ENCODE measurements at regions not wholly inside any gene's neighbourhood (a gene's known extent, or its start where the extent isn't known, plus 50 kb on each side); places are given as distances from the start of the nearest gene placed in this dataset.

DNA sequence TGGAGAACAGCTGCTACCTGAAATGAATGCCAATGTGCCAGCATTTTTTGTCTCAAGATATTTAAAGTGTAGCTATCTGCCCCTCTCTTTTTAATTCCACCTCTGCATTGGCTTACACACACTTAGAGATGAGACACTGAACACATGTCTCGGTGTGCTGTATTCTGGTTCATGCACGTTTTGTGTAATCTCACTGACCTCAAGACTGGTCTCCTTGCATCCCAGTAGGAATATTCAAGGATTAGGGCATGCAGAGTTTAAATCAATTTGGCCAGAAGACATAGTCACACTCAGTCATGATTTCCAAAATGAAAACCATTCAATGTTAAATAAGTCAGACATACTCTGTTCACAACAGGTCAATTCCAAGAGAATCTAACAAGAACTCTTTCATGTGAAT lies 561.8 kb upstream of the TUSC1 start:
- H3K27ac ChIP-seq (ENCODE audit: poor library complexity, severe bottlenecking): no peak overlapping the region
- no peaks in the 10 kb centered on the region for H3K27me3 ChIP-seq (ENCODE audit: insufficient read depth, poor library complexity, severe bottlenecking)
- H3K9me3 ChIP-seq (ENCODE audit: severe bottlenecking): no peaks in the 10 kb centered on the region
- no peak for DNase-seq (ENCODE audit: low spot score)
- no peak overlapping the region for H3K4me3 ChIP-seq (ENCODE audit: severe bottlenecking)
- peaks cover 11% of the 10 kb centered on the region for H3K4me1 ChIP-seq (ENCODE audit: insufficient read depth, poor library complexity, severe bottlenecking)
- no peaks in the 10 kb centered on the region for H3K36me3 ChIP-seq (ENCODE audit: low read depth)
- TF ChIP-seq, protein P1, sequence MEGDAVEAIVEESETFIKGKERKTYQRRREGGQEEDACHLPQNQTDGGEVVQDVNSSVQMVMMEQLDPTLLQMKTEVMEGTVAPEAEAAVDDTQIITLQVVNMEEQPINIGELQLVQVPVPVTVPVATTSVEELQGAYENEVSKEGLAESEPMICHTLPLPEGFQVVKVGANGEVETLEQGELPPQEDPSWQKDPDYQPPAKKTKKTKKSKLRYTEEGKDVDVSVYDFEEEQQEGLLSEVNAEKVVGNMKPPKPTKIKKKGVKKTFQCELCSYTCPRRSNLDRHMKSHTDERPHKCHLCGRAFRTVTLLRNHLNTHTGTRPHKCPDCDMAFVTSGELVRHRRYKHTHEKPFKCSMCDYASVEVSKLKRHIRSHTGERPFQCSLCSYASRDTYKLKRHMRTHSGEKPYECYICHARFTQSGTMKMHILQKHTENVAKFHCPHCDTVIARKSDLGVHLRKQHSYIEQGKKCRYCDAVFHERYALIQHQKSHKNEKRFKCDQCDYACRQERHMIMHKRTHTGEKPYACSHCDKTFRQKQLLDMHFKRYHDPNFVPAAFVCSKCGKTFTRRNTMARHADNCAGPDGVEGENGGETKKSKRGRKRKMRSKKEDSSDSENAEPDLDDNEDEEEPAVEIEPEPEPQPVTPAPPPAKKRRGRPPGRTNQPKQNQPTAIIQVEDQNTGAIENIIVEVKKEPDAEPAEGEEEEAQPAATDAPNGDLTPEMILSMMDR (IDR thresholded peaks at IDR 0.05; ENCODE audit: poor library complexity, severe bottlenecking): no peak
- no peak for ATAC-seq (ENCODE audit: low read depth)

DNA sequence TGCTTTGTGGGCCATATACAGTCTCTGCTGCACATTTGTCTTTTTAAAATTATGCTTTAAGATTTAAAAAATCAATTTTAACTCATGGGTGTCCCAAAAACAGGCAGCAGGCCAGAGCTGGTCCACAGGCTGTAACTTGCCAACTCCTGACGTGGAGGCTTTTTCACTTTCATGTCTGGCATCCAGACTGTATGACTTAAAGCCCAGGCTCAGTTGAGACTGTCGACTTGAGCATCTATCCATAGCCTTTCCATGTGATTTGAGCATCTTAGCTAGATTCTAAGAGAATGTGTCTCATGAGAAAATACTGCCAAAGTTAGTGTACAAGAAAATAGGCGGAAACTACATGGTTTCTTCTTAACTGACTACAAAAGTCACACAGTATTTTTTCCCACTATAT lies 559.0 kb upstream of the TUSC1 start:
- TF ChIP-seq, protein P1 (IDR thresholded peaks at IDR 0.05; ENCODE audit: poor library complexity, severe bottlenecking): no peak
- Histone ChIP-seq H3K27me3 (ENCODE audit: insufficient read depth, poor library complexity, severe bottlenecking) (no peaks in the 10 kb centered on the region), H3K36me3 (ENCODE audit: low read depth) (no peaks in the 10 kb centered on the region), H3K4me3 (ENCODE audit: severe bottlenecking) (no peak overlapping the region), H3K4me1 (ENCODE audit: insufficient read depth, poor library complexity, severe bottlenecking) (no peaks in the 10 kb centered on the region), H3K9me3 (ENCODE audit: severe bottlenecking) (no peaks in the 10 kb centered on the region), H3K27ac (ENCODE audit: poor library complexity, severe bottlenecking) (no peak overlapping the region)
- ATAC-seq (ENCODE audit: low read depth): no peak
- DNase-seq (ENCODE audit: low spot score): no peak

DNA sequence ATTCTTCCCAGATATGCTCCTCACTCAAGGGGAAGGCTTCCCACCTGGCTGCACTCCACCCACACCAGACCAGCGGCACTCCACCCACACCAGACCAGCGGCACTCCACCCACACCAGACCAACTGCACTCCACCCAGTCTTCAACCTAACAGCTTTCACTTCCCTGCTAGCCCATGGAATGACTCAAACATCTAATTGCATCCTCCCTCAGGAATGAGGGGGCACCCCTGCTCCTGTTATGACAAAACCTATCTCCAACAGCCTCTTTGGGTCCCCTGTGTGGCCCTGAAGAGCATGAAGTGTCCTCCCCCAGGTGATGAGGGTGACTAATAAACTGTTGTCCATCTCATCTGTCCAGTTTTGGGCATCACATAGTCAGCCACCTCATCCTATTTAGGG lies 556.6 kb upstream of the TUSC1 start:
- Histone ChIP-seq H3K9me3 (ENCODE audit: severe bottlenecking) (no peaks in the 10 kb centered on the region), H3K4me3 (ENCODE audit: severe bottlenecking) (no peak overlapping the region), H3K36me3 (ENCODE audit: low read depth) (no peaks in the 10 kb centered on the region), H3K4me1 (ENCODE audit: insufficient read depth, poor library complexity, severe bottlenecking) (no peaks in the 10 kb centered on the region), H3K27ac (ENCODE audit: poor library complexity, severe bottlenecking) (no peak overlapping the region), H3K27me3 (ENCODE audit: insufficient read depth, poor library complexity, severe bottlenecking) (no peaks in the 10 kb centered on the region)
- DNase-seq (ENCODE audit: low spot score) (no peak), ATAC-seq (ENCODE audit: low read depth) (no peak)
- TF ChIP-seq, protein P1 (IDR thresholded peaks at IDR 0.05; ENCODE audit: poor library complexity, severe bottlenecking): no peak

DNA sequence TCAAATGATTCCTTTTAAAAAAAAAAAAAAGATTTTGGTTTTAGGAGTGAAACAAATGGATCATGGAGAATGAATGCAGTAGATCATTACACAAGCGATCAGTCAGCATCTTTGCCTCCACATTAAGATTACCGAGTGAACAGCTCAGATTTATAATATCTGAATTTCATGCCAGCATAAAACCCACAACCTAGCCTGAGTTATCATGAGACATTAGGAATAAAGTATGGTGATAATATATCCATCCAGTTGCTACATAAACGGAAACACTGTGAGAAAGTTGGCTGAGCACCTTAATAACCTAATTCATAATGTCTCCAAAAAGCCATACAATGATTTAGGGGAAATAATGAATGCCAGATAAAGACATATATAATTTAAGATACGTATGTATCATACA lies 553.1 kb upstream of the TUSC1 start:
- Histone ChIP-seq H3K27ac (ENCODE audit: poor library complexity, severe bottlenecking) (no peak overlapping the region), H3K9me3 (ENCODE audit: severe bottlenecking) (no peaks in the 10 kb centered on the region), H3K4me3 (ENCODE audit: severe bottlenecking) (no peak overlapping the region), H3K36me3 (ENCODE audit: low read depth) (no peaks in the 10 kb centered on the region), H3K4me1 (ENCODE audit: insufficient read depth, poor library complexity, severe bottlenecking) (no peaks in the 10 kb centered on the region), H3K27me3 (ENCODE audit: insufficient read depth, poor library complexity, severe bottlenecking) (no peaks in the 10 kb centered on the region)
- TF ChIP-seq, protein P1 (IDR thresholded peaks at IDR 0.05; ENCODE audit: poor library complexity, severe bottlenecking): no peak
- no peak for DNase-seq (ENCODE audit: low spot score)
- no peak for ATAC-seq (ENCODE audit: low read depth)

DNA sequence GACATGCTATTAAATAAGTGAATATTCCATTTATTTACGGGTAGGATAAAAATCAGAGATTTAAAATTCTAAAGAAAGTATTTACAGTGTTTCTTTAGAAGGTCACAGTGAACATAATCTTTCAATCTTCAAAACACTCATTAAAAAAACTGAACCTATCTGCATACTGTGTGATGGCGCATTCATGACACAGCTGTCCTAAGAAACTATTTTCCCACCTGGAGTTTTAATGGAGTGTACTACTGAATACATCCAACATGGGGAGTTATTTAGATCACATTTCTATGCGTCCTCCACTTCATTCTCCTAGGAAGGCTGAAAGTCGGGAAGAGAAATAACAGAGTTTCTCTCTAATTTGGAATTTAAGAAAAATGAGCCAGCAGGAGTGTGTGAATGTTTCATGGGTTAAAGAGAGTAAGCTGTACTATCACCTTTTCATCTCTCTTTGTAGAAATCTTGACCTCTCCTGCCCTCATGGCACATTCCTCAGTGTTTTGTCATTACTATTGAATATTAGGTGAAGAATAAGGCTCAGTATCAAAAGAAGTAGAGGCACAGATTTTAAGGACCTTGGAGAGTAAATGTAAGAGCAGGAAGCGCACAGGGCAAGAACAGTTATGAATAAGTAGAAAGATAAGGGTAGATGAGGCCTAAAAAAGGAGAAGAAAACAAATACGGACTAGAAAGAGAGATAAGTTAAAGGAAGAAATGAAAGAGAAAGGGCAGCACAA lies 551.2 kb upstream of the TUSC1 start:
- TF ChIP-seq, protein P1 (IDR thresholded peaks at IDR 0.05; ENCODE audit: poor library complexity, severe bottlenecking): no peak
- Histone ChIP-seq H3K4me1 (ENCODE audit: insufficient read depth, poor library complexity, severe bottlenecking) (no peaks in the 10 kb centered on the region), H3K9me3 (ENCODE audit: severe bottlenecking) (no peaks in the 10 kb centered on the region), H3K27ac (ENCODE audit: poor library complexity, severe bottlenecking) (no peak overlapping the region), H3K36me3 (ENCODE audit: low read depth) (no peaks in the 10 kb centered on the region), H3K4me3 (ENCODE audit: severe bottlenecking) (no peak overlapping the region), H3K27me3 (ENCODE audit: insufficient read depth, poor library complexity, severe bottlenecking) (no peaks in the 10 kb centered on the region)
- ATAC-seq (ENCODE audit: low read depth) (no peak), DNase-seq (ENCODE audit: low spot score) (no peak)

Data from RWPE2 (cell line).